Kidney (tissue), 13 donors: ENCODE measurements at regions not wholly inside any gene's neighbourhood (a gene's known extent, or its start where the extent isn't known, plus 50 kb on each side); places are given as distances from the start of the nearest gene placed in this dataset.

ENCODE experiments used
- DNase-seq, 5 donors: peaks; one replicate each; pipeline ENCODE4 v3.0.0-alpha.2; 2013 to 2020
- FAIRE-seq: peaks from 2 replicates; lab custom pipeline; 2012; peaks lifted over from hg19 to GRCh38; lab: Jason Lieb, UNC
- H3K27ac ChIP-seq, 2 donors: one replicate each; pipeline ENCODE4 v1.7.0; 2013; ENCODE audit warnings: low read depth in 2 of 2, low read length in 2 of 2, inconsistent platforms in 1 of 2
- H3K27me3 ChIP-seq: one replicate; pipeline ENCODE4 v1.7.1; 2013; ENCODE audit warnings: low read length, inconsistent platforms; ENCODE audit not compliant: control insufficient read depth, insufficient read depth
- H3K36me3 ChIP-seq, 3 donors: one replicate each; pipeline versions ENCODE4 v1.7.0 to v1.7.1; 2013; ENCODE audit warnings: low read length in 3 of 3, control low read depth in 1 of 3, inconsistent platforms in 1 of 3; ENCODE audit not compliant: insufficient read depth in 3 of 3, control insufficient read depth in 2 of 3
- H3K4me1 ChIP-seq, 3 donors: one replicate each; pipeline versions ENCODE4 v1.7.0 to v1.7.1; 2013; ENCODE audit warnings: low read length in 3 of 3, inconsistent platforms in 1 of 3, low read depth in 1 of 3; ENCODE audit not compliant: control insufficient read depth in 2 of 3, insufficient read depth in 2 of 3
- H3K4me3 ChIP-seq, 3 donors: one replicate each; pipeline versions ENCODE4 v1.7.0 to v1.8.1; 2013; ENCODE audit warnings: low read length in 3 of 3, control low read depth in 1 of 3, inconsistent platforms in 1 of 3
- H3K9ac ChIP-seq, 3 donors: one replicate each; pipeline versions ENCODE4 v1.7.0 to v1.7.1; 2013; ENCODE audit warnings: low read length in 3 of 3, control low read depth in 1 of 3, inconsistent platforms in 1 of 3
- H3K9me3 ChIP-seq, 3 donors: one replicate each; pipeline versions ENCODE4 v1.7.0 to v1.7.1; 2013; ENCODE audit warnings: low read length in 3 of 3, control low read depth in 1 of 3, inconsistent platforms in 1 of 3; ENCODE audit not compliant: control insufficient read depth in 2 of 3, insufficient read depth in 1 of 3
- CTCF ChIP-seq: IDR thresholded peaks from 3 replicates; pipeline ENCODE4 v1.5.1; 2012; ENCODE audit warnings: mild to moderate bottlenecking, moderate library complexity, borderline replicate concordance; ENCODE audit not compliant: insufficient read depth; ENCODE audit errors: extremely low read depth
- intact Hi-C: fragments of 100-400 bp; cut with DNase I; formaldehyde crosslinking; loops from one replicate; pipeline ENCODE4 v1.11.1; 2022
- donor health status: control.
- donor health status: control.
- donor health status: control.
- donor health status: control.
- donor health status: control.
- donor health status: DM: yes; HTN: yes; CAD: no.
- donor health status: Normal renal cell carcinoma (clear cell type).

GRCh38 chr2:12278217-12278750, 438.5 kb upstream of the TRIB2 start:
- intact Hi-C loops, result no loop called here
- TF ChIP-seq CTCF, result no peak
- H3K27me3 ChIP-seq, result no peaks in the 10 kb centered on the region
- no peaks in the 10 kb centered on the region for H3K36me3 ChIP-seq
- no peaks in the 10 kb centered on the region for H3K4me1 ChIP-seq
- H3K4me3 ChIP-seq, result no peak overlapping the region
- FAIRE-seq (no peak), DNase-seq (no peak)
- H3K9me3 ChIP-seq, result no peaks in the 10 kb centered on the region
- H3K9ac ChIP-seq, result no peak overlapping the region
- no peak overlapping the region for H3K27ac ChIP-seq

- Histone ChIP-seq H3K4me3 (no peak overlapping the region), H3K9me3 (no peaks in the 10 kb centered on the region), H3K36me3 (no peaks in the 10 kb centered on the region), H3K4me1 (no peaks in the 10 kb centered on the region), H3K27ac (no peak overlapping the region), H3K27me3 (no peaks in the 10 kb centered on the region), H3K9ac (no peak overlapping the region)
- TF ChIP-seq CTCF, result no peak
- DNase-seq (no peak), FAIRE-seq (no peak)
- intact Hi-C loops, result no loop called here
These were observed 433.7 kb upstream of the TRIB2 start for GRCh38 chr2:12282780-12283695.

- no peak overlapping the region for H3K27ac ChIP-seq
- no peak for TF ChIP-seq CTCF
- no peak for FAIRE-seq
- H3K4me1 ChIP-seq, result no peaks in the 10 kb centered on the region
- H3K27me3 ChIP-seq, result no peaks in the 10 kb centered on the region
- no peak for DNase-seq
- H3K36me3 ChIP-seq, result no peaks in the 10 kb centered on the region
- no peak overlapping the region for H3K9ac ChIP-seq
- intact Hi-C loops, result no loop called here
- H3K4me3 ChIP-seq, result no peak overlapping the region
- no peaks in the 10 kb centered on the region for H3K9me3 ChIP-seq
These were observed 432.7 kb upstream of the TRIB2 start for GRCh38 chr2:12284037-12284436.
